ENCODE measurements at regions not wholly inside any gene's neighbourhood (a gene's known extent, or its start where the extent isn't known, plus 50 kb on each side); places are given as distances from the start of the nearest gene placed in this dataset.
A peak's percentile ranks its signal among the peaks of the same experiment; 100 is the strongest.
"Not testable (repeated sequence)": the region's sequence is repeated elsewhere in the genome, so short reads cannot be mapped to it uniquely, and the experiment has no call there.

- no peak for DNase-seq
Observed at GRCh38 chr14:21874167-21874566, 200.5 kb upstream of the OR4E1 start.

- peak; percentile 43 for DNase-seq
Observed at GRCh38 chr14:21868442-21869046, 194.9 kb upstream of the OR4E1 start.

- no peak for DNase-seq
Observed at GRCh38 chr14:21867541-21867940, 193.9 kb upstream of the OR4E1 start.

DNA sequence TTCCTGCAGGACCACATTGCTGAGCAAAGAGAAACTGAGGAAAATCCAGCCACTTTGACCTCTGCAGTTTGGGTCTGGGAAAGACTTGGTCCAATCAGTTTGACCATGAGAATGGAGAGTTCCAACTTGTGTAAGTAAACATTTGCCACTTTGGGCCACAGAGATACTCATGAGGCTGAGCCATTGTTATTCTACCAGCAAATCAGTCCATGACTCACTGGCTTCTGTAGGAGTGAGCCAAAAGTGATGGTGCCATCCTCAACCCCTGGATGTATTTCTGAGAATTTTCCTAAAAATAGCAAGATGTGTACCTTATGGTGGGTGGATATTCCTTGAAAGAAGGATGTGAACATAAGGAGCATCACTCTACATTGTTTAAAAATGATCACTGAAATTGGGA lies 192.9 kb upstream of the OR4E1 start:
- DNase-seq = no peak

- no peak for DNase-seq
Observed at GRCh38 chr14:21863289-21863688, 189.7 kb upstream of the OR4E1 start.

- DNase-seq = no peak
Observed at GRCh38 chr14:21861153-21861552, 187.5 kb upstream of the OR4E1 start.

- DNase-seq = no peak
Observed at GRCh38 chr14:21860172-21860571, 186.6 kb upstream of the OR4E1 start.

- DNase-seq = no peak
Observed at GRCh38 chr14:21852775-21853174, 179.2 kb upstream of the OR4E1 start.

- DNase-seq = peak; percentile 45
Observed at GRCh38 chr14:21852061-21852664, 178.5 kb upstream of the OR4E1 start.

DNA sequence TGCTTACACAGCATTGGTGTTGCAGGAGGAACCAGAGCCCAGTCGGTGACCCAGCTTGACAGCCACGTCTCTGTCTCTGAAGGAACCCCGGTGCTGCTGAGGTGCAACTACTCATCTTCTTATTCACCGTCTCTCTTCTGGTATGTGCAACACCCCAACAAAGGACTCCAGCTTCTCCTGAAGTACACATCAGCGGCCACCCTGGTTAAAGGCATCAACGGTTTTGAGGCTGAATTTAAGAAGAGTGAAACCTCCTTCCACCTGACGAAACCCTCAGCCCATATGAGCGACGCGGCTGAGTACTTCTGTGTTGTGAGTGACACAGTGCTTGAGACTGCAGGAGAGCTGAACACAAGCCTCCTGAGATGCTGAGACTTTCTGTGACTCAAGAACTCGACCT lies 173.3 kb upstream of the OR4E1 start:
- not testable (repeated sequence) for DNase-seq

GRCh38 chr14:21846227-21846885 lies 172.7 kb upstream of the OR4E1 start:
- no peak for DNase-seq

GRCh38 chr14:21840765-21841164 lies 167.1 kb upstream of the OR4E1 start:
- no peak for DNase-seq

DNA sequence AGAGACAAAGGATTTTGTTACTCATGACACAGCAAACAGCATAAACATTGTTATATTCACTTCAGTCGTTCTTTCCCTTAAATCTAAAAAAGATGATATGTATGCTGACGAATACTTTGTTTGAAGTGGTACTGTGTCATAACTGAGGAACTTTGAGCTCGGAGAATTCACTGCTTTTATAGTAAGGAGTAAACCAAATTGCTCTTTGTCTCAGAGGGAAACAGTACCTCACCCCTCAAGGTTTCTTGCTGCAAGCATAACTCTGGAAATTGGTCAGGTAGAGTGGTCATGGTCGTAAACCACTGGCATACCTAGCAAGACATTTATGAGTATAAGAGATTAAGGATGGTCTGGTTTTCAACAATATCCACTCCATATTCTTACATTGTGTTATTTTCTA lies 160.2 kb upstream of the OR4E1 start:
- no peak for DNase-seq

GRCh38 chr14:21825845-21826244 lies 152.2 kb upstream of the OR4E1 start:
- no peak for DNase-seq

GRCh38 chr14:21825149-21825743 lies 151.6 kb upstream of the OR4E1 start:
- DNase-seq = no peak

GRCh38 chr14:21822109-21822508 lies 148.5 kb upstream of the OR4E1 start:
- no peak for DNase-seq

GRCh38 chr14:21820631-21821030 lies 147.0 kb upstream of the OR4E1 start:
- no peak for DNase-seq

DNA sequence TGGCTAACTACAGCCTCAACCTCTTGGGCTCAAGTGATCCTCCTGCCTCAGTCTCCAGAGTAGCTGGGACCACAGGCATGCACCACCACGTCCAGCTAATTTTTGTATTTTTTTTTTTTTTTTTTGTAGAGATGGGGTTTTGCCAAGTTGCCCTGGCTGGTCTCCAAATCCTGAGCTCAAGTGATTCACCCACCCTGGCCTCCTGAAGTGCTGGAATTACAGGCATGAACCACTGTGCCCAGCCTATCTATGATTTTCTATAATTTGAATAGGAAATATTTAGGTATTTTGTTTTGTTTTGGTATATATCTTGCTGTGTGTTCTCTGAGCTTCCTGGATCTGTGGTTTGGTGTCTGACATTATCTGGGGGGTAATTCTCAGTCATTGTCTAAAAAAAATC lies 146.3 kb upstream of the OR4E1 start:
- DNase-seq = not testable (repeated sequence)

DNA sequence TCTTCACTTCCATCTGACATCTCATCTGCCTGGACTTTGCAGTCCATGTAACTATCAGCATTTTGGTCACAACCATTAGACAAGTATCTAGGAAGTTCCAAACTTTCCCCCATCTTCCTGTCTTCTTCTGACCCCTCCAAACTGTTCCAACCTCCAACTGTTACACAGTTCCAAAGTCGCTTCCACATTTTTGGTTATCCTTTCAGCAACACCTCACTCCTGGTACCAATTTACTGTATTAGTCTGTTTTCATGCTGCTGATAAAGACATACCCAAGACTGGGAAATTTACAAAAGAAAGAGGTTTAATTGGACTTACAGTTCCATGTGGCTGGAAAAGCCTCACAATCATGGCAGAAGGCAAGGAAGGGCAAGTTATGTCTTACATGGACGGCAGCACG lies 143.4 kb upstream of the OR4E1 start:
- DNase-seq = not testable (repeated sequence)

DNA sequence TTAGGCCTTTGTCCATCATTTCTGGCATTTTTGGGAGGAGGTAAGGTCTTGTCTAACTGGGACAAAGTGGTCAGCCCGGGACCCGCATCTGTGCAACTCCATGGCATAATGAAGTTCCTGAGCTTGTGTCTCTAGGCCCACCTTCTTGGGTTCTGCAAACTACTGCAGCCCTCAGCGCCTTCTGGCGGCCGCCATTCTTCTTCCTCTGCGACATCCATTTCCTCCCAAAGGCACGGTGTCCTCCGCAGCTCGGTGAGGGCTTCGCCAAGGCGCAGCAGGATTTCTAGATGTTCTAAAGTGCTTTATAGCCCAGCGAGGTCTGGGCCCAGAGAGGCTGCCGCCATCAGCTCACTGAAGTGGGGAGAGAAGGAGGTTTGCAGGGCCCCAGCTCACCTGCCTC lies 134.4 kb upstream of the OR4E1 start:
- DNase-seq = no peak

- no peak for DNase-seq
Observed at GRCh38 chr14:21804981-21805380, 131.4 kb upstream of the OR4E1 start.

- DNase-seq = no peak
Observed at GRCh38 chr14:21802441-21802840, 128.8 kb upstream of the OR4E1 start.

- no peak for DNase-seq
Observed at GRCh38 chr14:21796916-21797315, 123.3 kb upstream of the OR4E1 start.

- DNase-seq = no peak
Observed at GRCh38 chr14:21795456-21795855, 121.8 kb upstream of the OR4E1 start.

Measured in retina (tissue), 1 donor.